ENCODE measurements at regions not wholly inside any gene's neighbourhood (a gene's known extent, or its start where the extent isn't known, plus 50 kb on each side); places are given as distances from the start of the nearest gene placed in this dataset.

- POLR2A ChIA-PET, result no interaction called here
- Histone ChIP-seq H3K36me3 (ENCODE audit: control insufficient read depth in 2 of 2, extremely low read depth in 1 of 2, insufficient read depth in 2 of 2, low read length in 2 of 2) (no peaks in the 10 kb centered on the region), H3K9me1 (replicated peaks; ENCODE audit: control insufficient read depth, extremely low read depth, insufficient read depth, low read length) (no peaks in the 10 kb centered on the region), H3K9ac (replicated peaks; ENCODE audit: extremely low read depth, insufficient read depth, low read length) (no peak overlapping the region), H3K27ac (ENCODE audit: insufficient read depth, low read depth, low read length) (no peak overlapping the region), H3K4me1 (ENCODE audit: control insufficient read depth, extremely low read depth, insufficient read depth, low read length) (no peaks in the 10 kb centered on the region), H2AFZ (ENCODE audit: low read depth, low read length) (no peak overlapping the region), H3K4me3 (replicated peaks in 1 of 3; ENCODE audit: insufficient read depth in 1 of 3, low read depth in 1 of 3, low read length in 3 of 3) (no peak overlapping the region), H3K79me2 (ENCODE audit: control insufficient read depth, insufficient read depth, low read length) (no peaks in the 10 kb centered on the region), H3K27me3 (ENCODE audit: control insufficient read depth in 2 of 2, insufficient read depth in 2 of 2, low read length in 2 of 2) (peaks cover 0 to 8% of the 10 kb centered on the region in 2 experiments), H3K4me2 (ENCODE audit: insufficient read depth, low read length) (no peak overlapping the region), H3K9me3 (replicated peaks; ENCODE audit: control insufficient read depth, insufficient read depth, low read length) (no peaks in the 10 kb centered on the region), H4K20me1 (replicated peaks; ENCODE audit: control insufficient read depth, extremely low read depth, insufficient read depth, low read length) (no peaks in the 10 kb centered on the region)
- dilution Hi-C loops (cut with MboI; ENCODE audit: extremely low pct_ligation_motif_present, low sequenced_read_pairs) (no loop called here), intact Hi-C loops (cut with micrococcal nuclease) (no loop called here)
- FAIRE-seq, result no peak
- CTCF ChIA-PET, result interaction anchor here (0.7 kb wide), 1 partner anchor 9 kb away, joined by 3 read pairs; no protein-coding TSS in a partner anchor
- no peak for DNase-seq (ENCODE audit: low read depth, low spot score)
- TF ChIP-seq POLR2A (IDR thresholded peaks at IDR 0.05; ENCODE audit: low read depth, low read length) (no peak), JUN (IDR thresholded peaks at IDR 0.05; ENCODE audit: borderline replicate concordance, insufficient read depth, insufficient read length, low read depth) (no peak), CTCF (IDR thresholded peaks at IDR 0.05; ENCODE audit: extremely low read depth in 1 of 2, insufficient read depth in 1 of 2, low read depth in 1 of 2, low read length in 2 of 2) (no peak)
- BruUV-seq (replicated peaks), result no TSS peak
Measured at GRCh38 chr9:93376411-93376810, 75.1 kb upstream of the FAM120A start.

GRCh38 chr9:93378276-93378675, 73.2 kb upstream of the FAM120A start:
- ChIA-PET CTCF (no interaction called here), POLR2A (no interaction called here)
- no peak overlapping the region for H3K4me3 ChIP-seq (replicated peaks in 1 of 3; ENCODE audit: insufficient read depth in 1 of 3, low read depth in 1 of 3, low read length in 3 of 3)
- H4K20me1 ChIP-seq (replicated peaks; ENCODE audit: control insufficient read depth, extremely low read depth, insufficient read depth, low read length), result no peaks in the 10 kb centered on the region
- no peaks in the 10 kb centered on the region for H3K9me1 ChIP-seq (replicated peaks; ENCODE audit: control insufficient read depth, extremely low read depth, insufficient read depth, low read length)
- H2AFZ ChIP-seq (ENCODE audit: low read depth, low read length), result no peak overlapping the region
- no peak for DNase-seq (ENCODE audit: low read depth, low spot score)
- H3K4me2 ChIP-seq (ENCODE audit: insufficient read depth, low read length), result no peak overlapping the region
- dilution Hi-C loops (cut with MboI; ENCODE audit: extremely low pct_ligation_motif_present, low sequenced_read_pairs), result no loop called here
- H3K4me1 ChIP-seq (ENCODE audit: control insufficient read depth, extremely low read depth, insufficient read depth, low read length), result no peaks in the 10 kb centered on the region
- H3K27ac ChIP-seq (ENCODE audit: insufficient read depth, low read depth, low read length), result no peak overlapping the region
- BruUV-seq (replicated peaks), result no TSS peak
- H3K9me3 ChIP-seq (replicated peaks; ENCODE audit: control insufficient read depth, insufficient read depth, low read length), result no peaks in the 10 kb centered on the region
- peaks cover 0 to 8% of the 10 kb centered on the region in 2 experiments for H3K27me3 ChIP-seq (ENCODE audit: control insufficient read depth in 2 of 2, insufficient read depth in 2 of 2, low read length in 2 of 2)
- no peaks in the 10 kb centered on the region for H3K36me3 ChIP-seq (ENCODE audit: control insufficient read depth in 2 of 2, extremely low read depth in 1 of 2, insufficient read depth in 2 of 2, low read length in 2 of 2)
- H3K79me2 ChIP-seq (ENCODE audit: control insufficient read depth, insufficient read depth, low read length), result no peaks in the 10 kb centered on the region
- FAIRE-seq, result no peak
- no peak overlapping the region for H3K9ac ChIP-seq (replicated peaks; ENCODE audit: extremely low read depth, insufficient read depth, low read length)
- intact Hi-C loops (cut with micrococcal nuclease), result no loop called here
- TF ChIP-seq FOS (IDR thresholded peaks at IDR 0.05; ENCODE audit: borderline replicate concordance, insufficient read depth, low read length) (no peak), EZH2 (IDR thresholded peaks at IDR 0.05; ENCODE audit: borderline replicate concordance, low read depth, low read length, severe bottlenecking) (no peak), GATA2 (IDR thresholded peaks at IDR 0.05; ENCODE audit: insufficient read depth, insufficient read length, low read depth, low read length) (no peak), MYC (IDR thresholded peaks at IDR 0.05; ENCODE audit: low read depth, low read length) (no peak), POLR2AphosphoS5 (IDR thresholded peaks at IDR 0.05; ENCODE audit: insufficient read depth, low read depth, low read length) (no peak), POLR2A (IDR thresholded peaks at IDR 0.05; ENCODE audit: low read depth, low read length) (no peak), JUN (IDR thresholded peaks at IDR 0.05; ENCODE audit: borderline replicate concordance, insufficient read depth, insufficient read length, low read depth) (no peak), CTCF (IDR thresholded peaks at IDR 0.05; ENCODE audit: extremely low read depth in 1 of 2, insufficient read depth in 1 of 2, low read depth in 1 of 2, low read length in 2 of 2) (no peak), MAX (IDR thresholded peaks at IDR 0.05; ENCODE audit: insufficient read depth, insufficient read length) (no peak)

Data from endothelial cell of umbilical vein (primary cell).